Kidney epithelial cell (primary cell): ENCODE measurements at regions not wholly inside any gene's neighbourhood (a gene's known extent, or its start where the extent isn't known, plus 50 kb on each side); places are given as distances from the start of the nearest gene placed in this dataset.

Experiments used
- DNase-seq: peaks from one replicate; pipeline ENCODE4 v3.0.0-alpha.2; 2010; ENCODE audit warnings: low read depth
- H3K27me3 ChIP-seq: 2 replicates; pipeline ENCODE4 v1.6.0; 2011; ENCODE audit warnings: low read length; ENCODE audit not compliant: control insufficient read depth, insufficient read depth
- H3K36me3 ChIP-seq: 2 replicates; pipeline ENCODE4 v1.5.1; 2011; ENCODE audit warnings: low read length; ENCODE audit not compliant: control insufficient read depth, insufficient read depth
- H3K4me3 ChIP-seq: 2 replicates; pipeline ENCODE4 v1.5.1; 2011; ENCODE audit warnings: low read depth, mild to moderate bottlenecking, control low read depth, low read length
- CTCF ChIP-seq: IDR thresholded peaks from 2 replicates; pipeline ENCODE4 v1.5.1; 2011; ENCODE audit warnings: mild to moderate bottlenecking, moderate library complexity, low read length, control low read depth, inconsistent platforms; ENCODE audit not compliant: insufficient read depth, poor library complexity, severe bottlenecking

DNA sequence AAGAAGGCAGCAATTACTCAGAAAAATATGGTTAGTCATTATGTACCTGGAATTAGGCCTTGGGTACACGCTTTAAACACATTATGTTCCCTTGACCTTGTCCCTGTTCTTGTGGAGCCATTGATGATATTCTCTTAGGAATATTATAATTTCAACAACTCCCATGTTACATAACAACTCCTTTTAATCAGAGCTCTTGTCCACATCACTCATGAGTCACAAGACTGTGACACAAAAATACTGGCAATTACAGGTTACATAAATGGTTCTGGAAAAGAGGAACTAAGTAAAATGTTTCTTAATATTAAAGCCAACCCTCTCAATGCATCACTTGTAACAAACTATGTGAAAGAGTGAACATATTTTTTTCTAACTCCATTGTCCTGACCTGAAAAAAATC, 143.8 kb upstream of the PCLO start:
- TF ChIP-seq CTCF: no peak
- H3K36me3 ChIP-seq: no peaks in the 10 kb centered on the region
- no peak for DNase-seq
- H3K4me3 ChIP-seq: no peak overlapping the region
- no peaks in the 10 kb centered on the region for H3K27me3 ChIP-seq

- no peak for DNase-seq
- H3K27me3 ChIP-seq: no peaks in the 10 kb centered on the region
- no peaks in the 10 kb centered on the region for H3K36me3 ChIP-seq
- no peak for TF ChIP-seq CTCF
- H3K4me3 ChIP-seq: no peak overlapping the region
Measured at GRCh38 chr7:83305027-83305426, 142.3 kb upstream of the PCLO start.

GRCh38 chr7:83301416-83301815, 138.7 kb upstream of the PCLO start:
- DNase-seq: no peak
- TF ChIP-seq CTCF: no peak
- Histone ChIP-seq H3K4me3 (no peak overlapping the region), H3K27me3 (no peaks in the 10 kb centered on the region), H3K36me3 (no peaks in the 10 kb centered on the region)

DNA sequence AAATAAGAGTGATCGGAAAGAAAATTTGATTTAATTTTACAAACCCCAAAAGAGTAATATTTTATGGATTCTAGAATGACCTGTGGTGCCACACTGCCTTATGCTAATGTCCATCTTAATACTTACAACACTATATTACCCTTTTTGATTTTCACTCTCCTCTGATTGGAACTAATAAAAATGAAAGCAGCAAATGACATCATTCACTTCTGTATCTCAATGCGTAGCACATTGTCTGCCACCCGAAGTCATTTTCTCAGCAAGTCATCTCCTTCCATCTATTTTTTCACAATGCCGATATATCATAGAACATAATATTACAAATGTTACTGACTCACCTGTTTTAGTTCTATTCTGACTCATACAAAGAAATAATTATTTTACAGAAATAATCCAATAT, 127.5 kb upstream of the PCLO start:
- no peak for DNase-seq
- TF ChIP-seq CTCF: no peak
- no peak overlapping the region for H3K4me3 ChIP-seq
- H3K36me3 ChIP-seq: no peaks in the 10 kb centered on the region
- no peaks in the 10 kb centered on the region for H3K27me3 ChIP-seq

- Histone ChIP-seq H3K36me3 (no peaks in the 10 kb centered on the region), H3K4me3 (no peak overlapping the region), H3K27me3 (no peaks in the 10 kb centered on the region)
- TF ChIP-seq CTCF: no peak
- DNase-seq: no peak
Measured at GRCh38 chr7:83289419-83289993, 126.8 kb upstream of the PCLO start.

GRCh38 chr7:83280671-83281070, 118.0 kb upstream of the PCLO start:
- H3K27me3 ChIP-seq: no peaks in the 10 kb centered on the region
- DNase-seq: no peak
- no peak overlapping the region for H3K4me3 ChIP-seq
- no peak for TF ChIP-seq CTCF
- no peaks in the 10 kb centered on the region for H3K36me3 ChIP-seq
